Amygdala (tissue), 56 donors: ENCODE measurements at regions not wholly inside any gene's neighbourhood (a gene's known extent, or its start where the extent isn't known, plus 50 kb on each side); places are given as distances from the start of the nearest gene placed in this dataset.

Source experiments
- DNase-seq, 56 donors: peaks; one replicate each; lab custom pipeline; 2025; lab: John Stamatoyannopoulos, UW

DNA sequence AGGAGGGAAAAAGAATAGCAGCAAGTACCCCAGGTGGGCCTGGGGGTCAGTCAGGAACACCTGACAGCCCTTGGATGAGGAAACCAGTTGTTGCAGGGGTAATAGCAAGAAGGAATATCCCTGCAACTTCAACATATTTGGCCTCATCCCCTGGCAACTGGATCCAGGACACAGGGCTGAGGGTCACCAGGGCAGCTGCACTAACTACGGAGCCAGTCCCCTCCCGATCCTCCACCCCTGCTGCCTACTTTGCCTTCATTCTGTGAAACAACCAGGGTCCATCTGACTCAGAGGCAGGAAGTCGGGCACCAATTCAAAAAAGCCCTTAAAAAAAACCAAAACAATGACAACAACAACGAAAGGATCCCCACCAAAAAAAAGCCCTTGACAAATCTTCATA lies 52.9 kb downstream of the FRMPD3 start:
- no peak for DNase-seq

DNA sequence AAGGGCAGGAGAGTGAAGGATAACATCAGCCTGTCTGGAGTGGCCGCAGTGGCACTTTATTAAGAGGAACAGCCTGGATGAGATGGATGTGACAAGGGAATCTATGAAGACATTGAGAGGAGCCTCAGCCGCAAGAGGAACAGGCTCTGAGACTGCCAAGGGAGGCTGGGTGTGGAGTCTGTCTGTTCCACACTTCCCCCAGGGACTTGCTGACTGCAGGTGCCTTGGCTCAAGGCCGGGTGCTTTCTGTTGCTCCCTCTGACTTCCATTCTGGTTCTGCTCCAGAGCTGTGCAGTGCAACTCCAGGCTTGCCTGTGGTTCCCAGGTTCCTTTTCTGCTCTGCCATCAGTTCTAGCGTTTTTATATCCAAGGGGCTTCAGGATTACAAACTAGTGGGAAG lies 54.6 kb downstream of the FRMPD3 start:
- no peak for DNase-seq

- DNase-seq: no peak
These were observed 55.8 kb downstream of the FRMPD3 start for GRCh38 chrX:107505223-107505622.

DNA sequence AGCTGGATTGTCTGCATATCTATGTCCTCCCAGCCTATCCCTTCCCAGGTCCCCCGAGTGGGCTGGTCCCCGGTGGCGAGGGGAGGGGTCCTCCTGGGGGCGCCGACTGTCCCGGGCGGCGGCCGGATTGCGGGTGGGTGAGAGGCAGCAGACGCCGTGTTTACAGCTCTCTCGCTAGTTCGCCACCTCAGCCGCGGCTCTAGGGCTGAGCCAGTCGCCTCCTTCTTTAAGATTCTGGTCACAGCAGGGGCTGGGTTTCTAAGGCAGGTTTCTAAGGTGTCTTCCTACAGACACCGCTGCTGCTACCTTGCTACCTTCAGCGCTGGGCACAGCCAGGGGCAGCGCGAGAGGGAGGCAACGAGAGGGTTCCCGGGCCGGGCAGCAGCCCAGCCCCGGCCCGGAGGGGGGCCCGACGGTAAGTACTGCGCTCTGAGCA lies 57.2 kb downstream of the FRMPD3 start:
- peak in 1 of 56 donors; percentile 2 for DNase-seq

DNA sequence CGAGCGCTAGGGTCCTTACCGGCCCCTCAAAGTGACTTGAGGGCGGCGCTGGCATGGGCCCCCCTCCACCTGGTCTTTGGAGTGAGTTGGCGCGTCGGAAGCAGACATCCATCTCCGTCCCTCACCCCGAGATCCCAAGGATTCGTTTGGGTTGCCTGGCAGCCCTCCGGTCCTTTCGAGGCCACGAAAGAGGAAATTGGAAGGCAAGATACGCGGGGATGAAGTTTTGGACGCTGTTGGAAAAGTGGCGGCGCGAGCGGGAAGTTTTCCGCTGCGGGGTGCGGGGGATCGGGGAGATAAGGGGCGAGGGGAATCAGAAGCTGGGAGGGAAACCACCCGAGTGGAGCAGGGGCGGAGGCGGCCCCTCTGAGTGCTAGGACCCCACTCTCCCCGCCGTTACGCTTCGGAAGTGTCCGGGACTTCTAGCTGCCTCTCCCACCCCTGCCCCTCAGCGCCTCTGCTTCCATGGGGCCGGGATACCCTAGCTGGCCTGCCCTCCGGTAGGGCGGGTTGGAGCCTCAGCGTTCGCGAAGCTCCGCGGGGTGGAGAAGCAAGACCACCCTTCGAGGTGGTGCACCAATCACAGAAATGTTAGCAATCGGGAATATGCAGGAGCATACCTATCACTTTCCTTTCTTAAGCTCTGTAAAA lies 57.8 kb downstream of the FRMPD3 start:
- DNase-seq: no peak

DNA sequence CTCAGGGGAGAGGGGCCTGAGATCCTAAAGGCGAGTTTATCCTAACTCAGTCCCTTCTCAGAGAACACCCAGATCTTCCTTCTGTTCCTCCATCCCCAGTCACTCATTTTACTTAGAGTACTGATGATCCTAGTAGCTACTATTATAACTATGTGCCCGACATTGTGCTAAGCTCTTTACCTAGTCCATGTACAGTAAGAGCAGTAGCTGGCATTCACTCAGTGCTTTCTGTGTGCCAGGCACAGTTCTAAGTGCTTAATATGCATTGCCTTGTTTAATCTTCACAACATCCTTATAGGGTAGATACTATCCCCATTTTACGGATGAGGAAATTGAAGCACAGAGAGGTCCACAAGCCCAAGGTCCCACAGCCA lies 58.3 kb downstream of the FRMPD3 start:
- no peak for DNase-seq

- DNase-seq: no peak
These were observed 59.5 kb downstream of the FRMPD3 start for GRCh38 chrX:107508925-107509324.

DNA sequence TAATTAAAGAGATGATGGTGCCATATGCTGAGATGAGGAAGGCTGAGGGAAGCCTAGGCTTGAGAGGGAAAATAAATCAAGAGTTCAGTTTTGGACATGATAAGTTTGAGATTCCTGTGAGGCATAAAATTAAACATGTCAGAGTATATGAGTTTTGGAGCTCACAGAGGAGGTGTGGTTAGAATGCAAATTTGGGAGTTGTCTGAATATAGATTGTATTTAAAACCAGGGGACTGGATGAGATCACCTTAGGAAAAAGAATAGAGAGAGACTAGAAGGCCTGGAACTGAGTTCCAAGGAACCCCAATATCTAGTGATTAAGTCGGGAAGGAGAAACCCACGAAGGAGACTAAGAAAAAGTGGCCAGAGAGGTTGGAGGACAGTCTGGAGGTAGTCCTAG lies 65.5 kb downstream of the FRMPD3 start:
- no peak for DNase-seq

- no peak for DNase-seq
These were observed 72.6 kb downstream of the FRMPD3 start for GRCh38 chrX:107521877-107522586.

- no peak for DNase-seq
These were observed 73.4 kb downstream of the FRMPD3 start for GRCh38 chrX:107522901-107523300.

- no peak for DNase-seq
These were observed 76.7 kb downstream of the FRMPD3 start for GRCh38 chrX:107526141-107526540.

DNA sequence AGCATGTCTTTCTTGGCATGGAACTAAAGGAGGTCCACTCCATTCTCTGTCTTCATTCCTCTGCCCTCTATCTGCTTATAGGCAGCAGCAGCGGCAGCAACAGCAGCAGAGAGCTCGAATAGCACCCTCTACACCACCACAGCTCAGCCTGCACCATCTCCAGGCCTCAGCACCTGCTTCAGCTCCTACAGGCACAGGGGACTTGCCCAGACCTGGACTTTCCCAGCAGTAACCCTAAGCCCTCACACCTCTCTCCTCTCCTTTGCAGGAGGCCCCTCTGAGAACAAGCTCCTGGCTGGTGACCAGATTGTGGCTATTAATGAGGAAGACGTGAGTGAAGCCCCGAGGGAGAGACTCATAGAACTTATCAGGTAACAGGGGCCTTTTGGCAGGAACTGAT lies 80.7 kb downstream of the FRMPD3 start:
- DNase-seq: no peak

- peak in 1 of 56 donors; percentile 3 for DNase-seq
These were observed 88.4 kb downstream of the FRMPD3 start for GRCh38 chrX:107537815-107538214.

DNA sequence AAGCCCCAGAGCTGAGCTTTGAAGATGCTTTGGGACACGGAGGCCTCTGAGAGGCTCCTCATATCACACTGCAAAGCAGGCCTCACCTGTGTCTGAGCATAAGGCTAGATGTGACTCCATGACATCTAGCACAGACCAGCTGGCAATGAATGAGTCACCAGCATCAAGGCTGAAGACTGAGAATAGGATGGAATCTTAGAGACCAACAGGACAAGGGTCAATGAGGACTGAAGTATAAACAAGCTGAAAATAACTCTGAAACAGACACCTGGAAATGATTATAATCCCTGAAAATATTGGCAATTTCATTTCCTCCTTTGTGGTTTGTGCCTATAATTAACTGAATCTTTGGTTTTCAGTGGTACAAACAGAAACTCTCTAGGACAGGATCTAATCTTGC lies 87.1 kb upstream of the PRPS1 start:
- no peak for DNase-seq

- DNase-seq: no peak
These were observed 86.3 kb upstream of the PRPS1 start for GRCh38 chrX:107542040-107542439.

DNA sequence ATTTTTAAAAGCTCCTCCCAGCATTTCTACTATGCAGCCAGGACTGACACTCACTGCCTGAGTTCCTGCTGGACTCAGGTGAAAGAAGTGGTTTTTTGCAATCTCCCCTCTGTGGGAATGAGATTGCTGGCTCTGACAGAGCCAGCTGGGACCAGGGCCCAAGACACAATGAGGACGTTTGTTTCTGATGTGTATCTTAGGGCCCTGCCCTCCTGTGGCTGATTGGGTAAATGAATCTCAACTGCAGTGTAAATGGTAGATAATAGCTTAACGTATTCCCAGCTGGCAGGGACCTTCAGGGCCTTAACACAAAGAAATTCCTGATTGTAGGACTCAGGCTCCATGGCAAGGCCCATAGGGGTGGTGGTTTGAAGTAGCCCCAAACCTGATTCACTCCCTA lies 85.8 kb upstream of the PRPS1 start:
- DNase-seq: peak in 25 of 56 donors; percentile 0 to 41 (median 4)

GRCh38 chrX:107547621-107548020 lies 80.7 kb upstream of the PRPS1 start:
- peak in 1 of 56 donors; percentile 6 for DNase-seq

DNA sequence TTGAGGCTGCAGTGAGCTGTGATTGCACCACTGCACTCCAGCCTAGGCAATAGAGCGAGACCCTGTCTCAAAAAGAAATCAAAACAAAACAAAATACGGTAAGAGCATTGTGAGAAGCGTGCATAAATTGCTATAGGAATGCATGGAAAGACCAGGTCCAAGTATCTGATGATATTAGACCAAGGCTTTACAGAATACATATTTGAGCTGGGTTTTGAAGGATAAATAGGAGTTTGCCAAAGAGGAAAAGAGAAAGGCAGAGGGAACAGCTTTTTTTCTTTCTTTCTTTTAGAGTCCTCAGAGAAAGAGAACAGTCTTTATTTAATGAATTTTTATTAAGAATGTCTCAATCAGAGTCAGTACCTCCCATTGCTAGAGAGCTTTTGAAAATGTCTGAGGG lies 79.5 kb upstream of the PRPS1 start:
- no peak for DNase-seq

DNA sequence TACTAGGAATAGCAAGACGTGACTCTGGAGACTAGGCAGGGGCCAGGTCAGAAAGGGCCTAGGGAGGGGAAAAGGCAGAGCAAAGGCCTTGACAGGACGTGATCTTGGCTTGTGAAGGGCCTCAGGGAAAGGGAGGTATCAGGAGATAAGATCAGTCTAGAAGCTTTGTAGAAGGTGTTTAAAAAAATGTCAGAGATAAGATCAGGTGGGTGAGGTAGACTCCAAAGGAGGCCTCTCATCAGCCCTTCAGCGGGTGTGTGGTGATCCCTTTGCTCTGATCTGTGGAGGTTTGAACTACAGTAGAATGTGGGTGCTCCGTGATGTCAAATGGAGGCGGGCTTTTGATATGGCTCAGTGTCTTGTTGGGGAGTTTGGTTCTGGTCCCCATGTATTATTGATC lies 78.8 kb upstream of the PRPS1 start:
- DNase-seq: no peak

GRCh38 chrX:107551546-107551945 lies 76.8 kb upstream of the PRPS1 start:
- peak in 36 of 56 donors; percentile 0 to 33 (median 4) for DNase-seq

DNA sequence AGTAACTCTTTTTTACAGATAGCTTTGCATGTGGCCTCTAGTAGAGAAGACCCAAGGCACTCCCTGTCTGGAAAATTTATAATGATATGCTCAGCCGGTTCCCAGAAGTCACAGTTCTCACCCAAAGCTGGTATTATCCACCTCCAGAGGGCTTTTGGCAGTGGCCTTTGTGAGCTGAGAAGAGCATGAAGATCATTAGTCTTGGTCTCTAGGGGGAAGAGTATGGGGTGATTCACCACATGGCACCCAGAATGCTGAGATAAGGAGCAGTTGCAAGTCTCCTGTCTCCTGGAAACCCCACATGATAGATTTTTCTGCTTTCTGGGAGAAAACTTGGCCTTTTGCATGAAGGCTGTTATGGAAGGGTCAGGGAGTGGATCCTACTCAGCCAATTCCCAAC lies 75.4 kb upstream of the PRPS1 start:
- no peak for DNase-seq

GRCh38 chrX:107556967-107557366 lies 71.3 kb upstream of the PRPS1 start:
- DNase-seq: no peak
